ENCODE measurements at regions not wholly inside any gene's neighbourhood (a gene's known extent, or its start where the extent isn't known, plus 50 kb on each side); places are given as distances from the start of the nearest gene placed in this dataset.

GRCh38 chr5:74112372-74113195 is 486.6 kb downstream of the ARHGEF28 start (continued):
- TF ChIP-seq HSF1 (IDR thresholded peaks at IDR 0.05; ENCODE audit: low read depth, low read length) = no peak
- TF ChIP-seq, protein P1, sequence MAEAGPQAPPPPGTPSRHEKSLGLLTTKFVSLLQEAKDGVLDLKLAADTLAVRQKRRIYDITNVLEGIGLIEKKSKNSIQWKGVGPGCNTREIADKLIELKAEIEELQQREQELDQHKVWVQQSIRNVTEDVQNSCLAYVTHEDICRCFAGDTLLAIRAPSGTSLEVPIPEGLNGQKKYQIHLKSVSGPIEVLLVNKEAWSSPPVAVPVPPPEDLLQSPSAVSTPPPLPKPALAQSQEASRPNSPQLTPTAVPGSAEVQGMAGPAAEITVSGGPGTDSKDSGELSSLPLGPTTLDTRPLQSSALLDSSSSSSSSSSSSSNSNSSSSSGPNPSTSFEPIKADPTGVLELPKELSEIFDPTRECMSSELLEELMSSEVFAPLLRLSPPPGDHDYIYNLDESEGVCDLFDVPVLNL (IDR thresholded peaks at IDR 0.05; ENCODE audit: low read depth, low read length) = no peak
- TF ChIP-seq SMC3 (IDR thresholded peaks at IDR 0.05; ENCODE audit: borderline replicate concordance, low read length) = no peak

DNA sequence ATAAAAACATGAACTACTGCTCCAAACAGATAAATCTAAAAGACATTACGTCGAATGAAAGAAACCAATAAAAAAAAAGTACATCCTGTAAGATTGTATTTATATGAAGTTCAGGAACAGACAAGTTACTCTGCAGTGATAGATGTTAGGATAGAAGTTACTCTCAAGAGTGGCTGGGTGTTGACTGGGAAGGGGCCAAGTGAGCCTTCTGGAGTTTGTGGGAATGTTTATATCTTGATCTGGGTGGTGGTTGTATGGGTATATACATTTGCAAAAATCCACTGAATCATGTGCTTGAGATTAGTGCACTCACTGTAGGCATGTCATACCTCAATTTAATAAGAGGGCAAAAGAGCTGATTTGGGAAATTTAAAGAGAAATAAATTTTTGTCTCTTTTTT is 485.8 kb downstream of the ARHGEF28 start:
- BruUV-seq (replicated peaks) = no TSS peak
- 31% methylated on average over 2 of the region's 2 CpGs for WGBS (ENCODE audit: insufficient coverage, insufficient replicate concordance, low lambda C conversion rate, missing lambda C conversion rate)
- no peaks in the 10 kb centered on the region for H3K79me2 ChIP-seq (ENCODE audit: control insufficient read depth, insufficient read depth, low read length)
- DNase-seq (ENCODE audit: low read depth, low spot score) = no peak
- H3K27me3 ChIP-seq (replicated peaks in 1 of 2; ENCODE audit: control insufficient read depth in 2 of 2, insufficient read depth in 2 of 2, low read length in 1 of 2) = no peaks in the 10 kb centered on the region
- ChIA-PET RAD21 (ENCODE audit: unreplicated experiment) (no interaction called here), POLR2A (no interaction called here), SMC1A (ENCODE audit: uncharacterized antibody, unreplicated experiment) (no interaction called here), CTCF (no interaction called here)
- no peaks in the 10 kb centered on the region for H3K4me1 ChIP-seq (ENCODE audit: control insufficient read depth, insufficient read depth, low read length)
- H4K20me1 ChIP-seq (ENCODE audit: control insufficient read depth, insufficient read depth) = no peaks in the 10 kb centered on the region
- no peak overlapping the region for H3K4me3 ChIP-seq
- H3K4me2 ChIP-seq (ENCODE audit: control insufficient read depth, insufficient read depth) = no peak overlapping the region
- H3K9ac ChIP-seq (ENCODE audit: control insufficient read depth, insufficient read depth, low read length) = no peak overlapping the region
- no peaks in the 10 kb centered on the region for H3K36me3 ChIP-seq (ENCODE audit: control insufficient read depth in 2 of 2, insufficient read depth in 2 of 2, low read length in 1 of 2)
- in situ Hi-C loops (cut with MboI) (no loop called here), intact Hi-C loops (cut with micrococcal nuclease; ENCODE audit: unreplicated experiment) (no loop called here)
- no peaks in the 10 kb centered on the region for H3K9me3 ChIP-seq (replicated peaks; ENCODE audit: control insufficient read depth, insufficient read depth, low read length)
- ATAC-seq = no peak
- no peak overlapping the region for H3K27ac ChIP-seq (ENCODE audit: control insufficient read depth, insufficient read depth)
- no peak for FAIRE-seq
- H2AFZ ChIP-seq (ENCODE audit: control insufficient read depth, low read depth, low read length) = no peak overlapping the region
- no peak for TF ChIP-seq ZZZ3 (IDR thresholded peaks at IDR 0.05; ENCODE audit: control insufficient read depth, insufficient read length, low read depth)
- no peak for TF ChIP-seq CTCF (IDR thresholded peaks at IDR 0.05 in 2 of 3, conservative IDR thresholded peaks at IDR 0.05 in 1 of 3; ENCODE audit: control insufficient read depth in 2 of 3, extremely low read depth in 1 of 3, insufficient read depth in 1 of 3, low read depth in 3 of 3, low read length in 3 of 3)
- no peak for TF ChIP-seq POLR2AphosphoS5 (IDR thresholded peaks at IDR 0.05; ENCODE audit: low read length)
- no peak for TF ChIP-seq ATF2 (IDR thresholded peaks at IDR 0.05; ENCODE audit: low read length)
- no peak for TF ChIP-seq NR2C2 (IDR thresholded peaks at IDR 0.05; ENCODE audit: borderline replicate concordance, control insufficient read depth, insufficient read length, low read depth)
- TF ChIP-seq RAD21 (IDR thresholded peaks at IDR 0.05; ENCODE audit: insufficient read depth, low read depth, low read length) = no peak
- TF ChIP-seq, protein P2, sequence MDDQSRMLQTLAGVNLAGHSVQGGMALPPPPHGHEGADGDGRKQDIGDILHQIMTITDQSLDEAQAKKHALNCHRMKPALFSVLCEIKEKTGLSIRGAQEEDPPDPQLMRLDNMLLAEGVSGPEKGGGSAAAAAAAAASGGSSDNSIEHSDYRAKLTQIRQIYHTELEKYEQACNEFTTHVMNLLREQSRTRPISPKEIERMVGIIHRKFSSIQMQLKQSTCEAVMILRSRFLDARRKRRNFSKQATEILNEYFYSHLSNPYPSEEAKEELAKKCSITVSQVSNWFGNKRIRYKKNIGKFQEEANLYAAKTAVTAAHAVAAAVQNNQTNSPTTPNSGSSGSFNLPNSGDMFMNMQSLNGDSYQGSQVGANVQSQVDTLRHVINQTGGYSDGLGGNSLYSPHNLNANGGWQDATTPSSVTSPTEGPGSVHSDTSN (IDR thresholded peaks at IDR 0.05; ENCODE audit: insufficient replicate concordance, low read depth, low read length) = no peak
- no peak for TF ChIP-seq KAT2A (conservative IDR thresholded peaks at IDR 0.05; ENCODE audit: control insufficient read depth, low read depth, low read length)
- no peak for TF ChIP-seq NFIC (IDR thresholded peaks at IDR 0.05; ENCODE audit: low read depth, low read length)
- TF ChIP-seq NR2F1 (conservative IDR thresholded peaks at IDR 0.05) = no peak
